ENCODE measurements at regions not wholly inside any gene's neighbourhood (a gene's known extent, or its start where the extent isn't known, plus 50 kb on each side); places are given as distances from the start of the nearest gene placed in this dataset.

GRCh38 chr2:19529677-19530076, 171.3 kb upstream of the OSR1 start:
- no peak for DNase-seq (ENCODE audit: low read depth, low spot score)
- Histone ChIP-seq H3K27me3 (ENCODE audit: control insufficient read depth, insufficient read depth, low read length) (peaks cover 3% of the 10 kb centered on the region), H3K9me3 (ENCODE audit: control insufficient read depth, insufficient read depth, low read length) (no peaks in the 10 kb centered on the region), H3K4me3 (ENCODE audit: low read depth, low read length) (no peak overlapping the region), H3K27ac (ENCODE audit: low read depth, low read length) (no peak overlapping the region)
- ChIA-PET POLR2A (no interaction called here), CTCF (no interaction called here)
- TF ChIP-seq CTCF (IDR thresholded peaks at IDR 0.05; ENCODE audit: low read depth, low read length), result no peak

- Histone ChIP-seq H3K9me3 (ENCODE audit: control insufficient read depth, insufficient read depth, low read length) (no peaks in the 10 kb centered on the region), H3K27me3 (ENCODE audit: control insufficient read depth, insufficient read depth, low read length) (peaks cover 11% of the 10 kb centered on the region), H3K4me3 (ENCODE audit: low read depth, low read length) (no peak overlapping the region), H3K27ac (ENCODE audit: low read depth, low read length) (no peak overlapping the region)
- POLR2A ChIA-PET, result no interaction called here
- CTCF ChIA-PET, result no interaction called here
- TF ChIP-seq CTCF (IDR thresholded peaks at IDR 0.05; ENCODE audit: low read depth, low read length), result no peak
- no peak for DNase-seq (ENCODE audit: low read depth, low spot score)
Measured at GRCh38 chr2:19527771-19528170, 169.3 kb upstream of the OSR1 start.

- Histone ChIP-seq H3K4me3 (ENCODE audit: low read depth, low read length) (no peak overlapping the region), H3K27me3 (ENCODE audit: control insufficient read depth, insufficient read depth, low read length) (peaks cover 14% of the 10 kb centered on the region), H3K27ac (ENCODE audit: low read depth, low read length) (no peak overlapping the region), H3K9me3 (ENCODE audit: control insufficient read depth, insufficient read depth, low read length) (no peaks in the 10 kb centered on the region)
- no peak for TF ChIP-seq CTCF (IDR thresholded peaks at IDR 0.05; ENCODE audit: low read depth, low read length)
- ChIA-PET POLR2A (no interaction called here), CTCF (no interaction called here)
- no peak for DNase-seq (ENCODE audit: low read depth, low spot score)
Measured at GRCh38 chr2:19525313-19525712, 166.9 kb upstream of the OSR1 start.

- Histone ChIP-seq H3K27me3 (ENCODE audit: control insufficient read depth, insufficient read depth, low read length) (peaks cover 12% of the 10 kb centered on the region), H3K9me3 (ENCODE audit: control insufficient read depth, insufficient read depth, low read length) (no peaks in the 10 kb centered on the region), H3K27ac (ENCODE audit: low read depth, low read length) (no peak overlapping the region), H3K4me3 (ENCODE audit: low read depth, low read length) (no peak overlapping the region)
- DNase-seq (ENCODE audit: low read depth, low spot score), result no peak
- POLR2A ChIA-PET, result interaction anchor here (0.7 kb wide), 1 partner anchor 283 kb away, joined by 6 read pairs; no protein-coding TSS in a partner anchor
- CTCF ChIA-PET, result no interaction called here
- TF ChIP-seq CTCF (IDR thresholded peaks at IDR 0.05; ENCODE audit: low read depth, low read length), result no peak
Measured at GRCh38 chr2:19519045-19519444, 160.6 kb upstream of the OSR1 start.

GRCh38 chr2:19507137-19507536, 148.7 kb upstream of the OSR1 start:
- H3K4me3 ChIP-seq (ENCODE audit: low read depth, low read length), result no peak overlapping the region
- no peak for TF ChIP-seq CTCF (IDR thresholded peaks at IDR 0.05; ENCODE audit: low read depth, low read length)
- no peaks in the 10 kb centered on the region for H3K9me3 ChIP-seq (ENCODE audit: control insufficient read depth, insufficient read depth, low read length)
- ChIA-PET POLR2A (no interaction called here), CTCF (no interaction called here)
- H3K27me3 ChIP-seq (ENCODE audit: control insufficient read depth, insufficient read depth, low read length), result peaks cover 20% of the 10 kb centered on the region
- no peak for DNase-seq (ENCODE audit: low read depth, low spot score)
- H3K27ac ChIP-seq (ENCODE audit: low read depth, low read length), result no peak overlapping the region
